ENCODE measurements at regions not wholly inside any gene's neighbourhood (a gene's known extent, or its start where the extent isn't known, plus 50 kb on each side); places are given as distances from the start of the nearest gene placed in this dataset.

DNA sequence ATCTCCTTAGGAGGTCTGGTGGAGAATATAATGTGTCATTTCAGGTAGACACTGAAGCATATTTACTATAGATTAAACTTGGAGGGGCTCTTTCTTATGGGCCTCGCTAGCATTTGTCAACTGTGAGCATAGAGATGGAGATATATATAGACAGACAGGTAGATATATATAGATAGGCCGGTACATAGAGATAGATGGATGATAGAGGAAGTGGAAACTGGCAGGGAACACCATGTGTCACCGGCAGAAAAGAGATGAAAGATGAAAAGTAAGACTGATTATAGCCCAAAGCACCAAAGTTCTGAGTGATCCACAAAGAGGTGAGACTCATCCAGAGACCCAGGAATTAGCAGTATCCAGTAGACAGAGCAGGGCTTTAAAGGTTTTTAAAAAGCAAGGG lies 268.1 kb downstream of the FBXW7 start:
- no peak overlapping the region for H3K4me2 ChIP-seq (ENCODE audit: insufficient read depth, insufficient read length, low read length)
- no peak overlapping the region for H2BK15ac ChIP-seq (ENCODE audit: low read depth, low read length)
- no peaks in the 10 kb centered on the region; the same call in 1 of the 2 replicates for H3K27me3 Mint-ChIP-seq (ENCODE audit: low read depth)
- H4K8ac ChIP-seq (replicated peaks; ENCODE audit: insufficient read length, low read depth, low read length), result no peak overlapping the region
- no peak overlapping the region for H3K9ac ChIP-seq (ENCODE audit: extremely low read depth, insufficient read length, low read length)
- H3T11ph ChIP-seq (ENCODE audit: low read length), result no peak overlapping the region
- H3K4me1 Mint-ChIP-seq, result no peaks in the 10 kb centered on the region
- no peak overlapping the region for H3K56ac ChIP-seq (ENCODE audit: insufficient read length, low read depth, low read length)
- WGBS (ENCODE audit: extremely low coverage, insufficient read length, low lambda C conversion rate), result no CpG with 5 or more reads among the region's 3 CpGs
- no peak overlapping the region for H2BK12ac ChIP-seq (ENCODE audit: insufficient read length, low read depth, low read length)
- no peaks in the 10 kb centered on the region for H3K79me2 ChIP-seq (ENCODE audit: insufficient read depth, low read length)
- no peak overlapping the region for H2BK5ac ChIP-seq (ENCODE audit: insufficient read length, low read length)
- H3K18ac ChIP-seq (ENCODE audit: insufficient read length, low read depth, low read length), result no peak overlapping the region
- no peaks in the 10 kb centered on the region for H3K79me1 ChIP-seq (ENCODE audit: insufficient read depth, low read depth, low read length, poor library complexity, severe bottlenecking)
- H3K4me3 Mint-ChIP-seq, result no peak overlapping the region
- H2BK120ac ChIP-seq (ENCODE audit: low read depth, low read length, poor library complexity, severe bottlenecking), result no peak overlapping the region
- no peak overlapping the region for H4K5ac ChIP-seq (ENCODE audit: insufficient read length, low read depth, low read length)
- no peaks in the 10 kb centered on the region for H4K20me1 ChIP-seq (ENCODE audit: control insufficient read depth, insufficient read depth, insufficient read length)
- no peaks in the 10 kb centered on the region for H3K9me3 Mint-ChIP-seq
- no peak overlapping the region for H3K27ac ChIP-seq (ENCODE audit: insufficient read length, low read depth, low read length)
- no peak overlapping the region for H2BK20ac ChIP-seq (ENCODE audit: low read depth, low read length, poor library complexity, severe bottlenecking)
- no peak overlapping the region for H3K23ac ChIP-seq (ENCODE audit: insufficient read length, low read depth, low read length)
- H3K14ac ChIP-seq (ENCODE audit: insufficient read depth, low read length), result no peak overlapping the region
- H3K27ac Mint-ChIP-seq, result no peak overlapping the region
- no peaks in the 10 kb centered on the region for H3K9me3 ChIP-seq (ENCODE audit: control insufficient read depth, low read depth, low read length)
- no peaks in the 10 kb centered on the region for H3K23me2 ChIP-seq (ENCODE audit: insufficient read length, low read depth, low read length, poor library complexity, severe bottlenecking)
- H3K4ac ChIP-seq (ENCODE audit: low read depth, low read length), result no peak overlapping the region
- no peaks in the 10 kb centered on the region for H3K27me3 ChIP-seq (ENCODE audit: insufficient read depth, low read length)
- H3K36me3 Mint-ChIP-seq (ENCODE audit: insufficient read depth in 1 of 3, low read depth in 3 of 3), result no peaks in the 10 kb centered on the region
- no peak overlapping the region for H4K91ac ChIP-seq (ENCODE audit: insufficient read length, low read depth, low read length)
- no peak overlapping the region for H2AK5ac ChIP-seq (ENCODE audit: insufficient read length, low read length)
- TF ChIP-seq, protein P1, sequence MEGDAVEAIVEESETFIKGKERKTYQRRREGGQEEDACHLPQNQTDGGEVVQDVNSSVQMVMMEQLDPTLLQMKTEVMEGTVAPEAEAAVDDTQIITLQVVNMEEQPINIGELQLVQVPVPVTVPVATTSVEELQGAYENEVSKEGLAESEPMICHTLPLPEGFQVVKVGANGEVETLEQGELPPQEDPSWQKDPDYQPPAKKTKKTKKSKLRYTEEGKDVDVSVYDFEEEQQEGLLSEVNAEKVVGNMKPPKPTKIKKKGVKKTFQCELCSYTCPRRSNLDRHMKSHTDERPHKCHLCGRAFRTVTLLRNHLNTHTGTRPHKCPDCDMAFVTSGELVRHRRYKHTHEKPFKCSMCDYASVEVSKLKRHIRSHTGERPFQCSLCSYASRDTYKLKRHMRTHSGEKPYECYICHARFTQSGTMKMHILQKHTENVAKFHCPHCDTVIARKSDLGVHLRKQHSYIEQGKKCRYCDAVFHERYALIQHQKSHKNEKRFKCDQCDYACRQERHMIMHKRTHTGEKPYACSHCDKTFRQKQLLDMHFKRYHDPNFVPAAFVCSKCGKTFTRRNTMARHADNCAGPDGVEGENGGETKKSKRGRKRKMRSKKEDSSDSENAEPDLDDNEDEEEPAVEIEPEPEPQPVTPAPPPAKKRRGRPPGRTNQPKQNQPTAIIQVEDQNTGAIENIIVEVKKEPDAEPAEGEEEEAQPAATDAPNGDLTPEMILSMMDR (conservative IDR thresholded peaks at IDR 0.05), result no peak
- H2AFZ ChIP-seq (ENCODE audit: low read length), result no peak overlapping the region
- H3K4me1 ChIP-seq (ENCODE audit: insufficient read depth, low read length), result no peaks in the 10 kb centered on the region
- DNase-seq, result no peak
